Smooth muscle cell (in vitro differentiated cells): ENCODE measurements at regions not wholly inside any gene's neighbourhood (a gene's known extent, or its start where the extent isn't known, plus 50 kb on each side); places are given as distances from the start of the nearest gene placed in this dataset.

Source experiments
- DNase-seq: peaks from one replicate; lab custom pipeline; 2025; ENCODE audit not compliant: unreplicated experiment; lab: John Stamatoyannopoulos, UW
- H2AFZ ChIP-seq: fragments of 200-600 bp; sonication (generic); 2 replicates; pipeline ENCODE4 v1.6.0; 2016; ENCODE audit warnings: antibody characterized with exemption, low read depth, mild to moderate bottlenecking
- H3F3A ChIP-seq: fragments of 200-600 bp; sonication (generic); 2 replicates; pipeline ENCODE4 v1.6.0; 2017; ENCODE audit warnings: antibody characterized with exemption, low read depth
- H3K27ac ChIP-seq: fragments of 200-600 bp; sonication (generic); 2 replicates; pipeline ENCODE4 v1.5.1; 2016; ENCODE audit warnings: low read depth, mild to moderate bottlenecking
- H3K27me3 ChIP-seq: fragments of 200-600 bp; sonication (generic); 2 replicates; pipeline ENCODE4 v1.6.1; 2016; ENCODE audit warnings: low read depth, mild to moderate bottlenecking
- H3K36me3 ChIP-seq: fragments of 200-600 bp; sonication (generic); 2 replicates; pipeline ENCODE4 v1.5.1; 2016; ENCODE audit warnings: low read depth
- H3K4me1 ChIP-seq: fragments of 200-600 bp; sonication (generic); 2 replicates; pipeline ENCODE4 v1.5.1; 2016; ENCODE audit warnings: low read depth
- H3K4me2 ChIP-seq: fragments of 200-600 bp; sonication (generic); 2 replicates; pipeline ENCODE4 v1.6.0; 2016; ENCODE audit warnings: mild to moderate bottlenecking
- H3K4me3 ChIP-seq: fragments of 200-600 bp; sonication (generic); 2 replicates; pipeline ENCODE4 v1.5.1; 2016; ENCODE audit warnings: mild to moderate bottlenecking
- H3K79me2 ChIP-seq: fragments of 200-600 bp; sonication (generic); 2 replicates; pipeline ENCODE4 v1.6.0; 2016; ENCODE audit warnings: low read depth, mild to moderate bottlenecking
- H3K9ac ChIP-seq: fragments of 200-600 bp; sonication (generic); 2 replicates; pipeline ENCODE4 v1.6.0; 2016; ENCODE audit warnings: low read depth
- H3K9me3 ChIP-seq: fragments of 200-600 bp; sonication (generic); replicated peaks from 2 replicates; pipeline ENCODE4 v1.5.1; 2016; ENCODE audit warnings: low read depth
- H4K20me1 ChIP-seq: fragments of 200-600 bp; sonication (generic); 2 replicates; pipeline ENCODE4 v1.6.0; 2016; ENCODE audit warnings: low read depth
- CTCF ChIP-seq: fragments of 200-600 bp; sonication (generic); IDR thresholded peaks from 2 replicates; pipeline ENCODE4 v1.5.1; 2017; ENCODE audit warnings: borderline replicate concordance, mild to moderate bottlenecking, antibody characterized with exemption; ENCODE audit not compliant: insufficient read depth, poor library complexity, severe bottlenecking
- WGBS: methylation state at CpG from one replicate; pipeline ENCODE4 v1.1.7; 2016; ENCODE audit warnings: low lambda C conversion rate; 5-methylcytosine and 5-hydroxymethylcytosine counted together

GRCh38 chr6:20333721-20334269 lies 67.9 kb upstream of the E2F3 start:
- H3K27me3 ChIP-seq = no peaks in the 10 kb centered on the region
- no peak for TF ChIP-seq CTCF
- H3K27ac ChIP-seq = no peak overlapping the region
- no peak overlapping the region for H3K9ac ChIP-seq
- H3K4me3 ChIP-seq = no peak overlapping the region
- H3K4me1 ChIP-seq = no peaks in the 10 kb centered on the region
- no peaks in the 10 kb centered on the region for H3F3A ChIP-seq
- H2AFZ ChIP-seq = no peak overlapping the region
- no peak overlapping the region for H3K4me2 ChIP-seq
- no peaks in the 10 kb centered on the region for H4K20me1 ChIP-seq
- no peaks in the 10 kb centered on the region for H3K36me3 ChIP-seq
- no peaks in the 10 kb centered on the region for H3K79me2 ChIP-seq
- DNase-seq = no peak
- WGBS = 88% methylated on average over 9 of the region's 9 CpGs
- no peaks in the 10 kb centered on the region for H3K9me3 ChIP-seq

GRCh38 chr6:20334334-20334733 lies 67.3 kb upstream of the E2F3 start:
- no peak for DNase-seq
- 89% methylated on average over 8 of the region's 8 CpGs for WGBS

GRCh38 chr6:20334962-20335361 lies 66.7 kb upstream of the E2F3 start:
- H4K20me1 ChIP-seq = no peaks in the 10 kb centered on the region
- H3F3A ChIP-seq = no peaks in the 10 kb centered on the region
- no peak overlapping the region for H3K27ac ChIP-seq
- H3K79me2 ChIP-seq = no peaks in the 10 kb centered on the region
- DNase-seq = no peak
- no peak overlapping the region for H3K4me3 ChIP-seq
- H3K36me3 ChIP-seq = no peaks in the 10 kb centered on the region
- H3K4me1 ChIP-seq = no peaks in the 10 kb centered on the region
- H3K4me2 ChIP-seq = no peak overlapping the region
- H3K9ac ChIP-seq = no peak overlapping the region
- H3K27me3 ChIP-seq = no peaks in the 10 kb centered on the region
- H2AFZ ChIP-seq = no peak overlapping the region
- no peaks in the 10 kb centered on the region for H3K9me3 ChIP-seq
- WGBS = 81% methylated on average over 1 of the region's 1 CpG
- no peak for TF ChIP-seq CTCF

More at GRCh38 chr6:20334334-20334733, 67.3 kb upstream of the E2F3 start:
- Histone ChIP-seq H2AFZ (no peak overlapping the region), H3K4me2 (no peak overlapping the region), H3K4me1 (no peaks in the 10 kb centered on the region), H3K9me3 (no peaks in the 10 kb centered on the region), H4K20me1 (no peaks in the 10 kb centered on the region), H3K27me3 (no peaks in the 10 kb centered on the region), H3K9ac (no peak overlapping the region), H3K79me2 (no peaks in the 10 kb centered on the region), H3K4me3 (no peak overlapping the region), H3F3A (no peaks in the 10 kb centered on the region), H3K36me3 (no peaks in the 10 kb centered on the region), H3K27ac (no peak overlapping the region)
- TF ChIP-seq CTCF = no peak

- no peaks in the 10 kb centered on the region for H4K20me1 ChIP-seq
These were observed 65.8 kb upstream of the E2F3 start for GRCh38 chr6:20335872-20336271.

More at GRCh38 chr6:20335872-20336271, 65.8 kb upstream of the E2F3 start:
- no peak overlapping the region for H3K9ac ChIP-seq
- H3K36me3 ChIP-seq = no peaks in the 10 kb centered on the region
- no peaks in the 10 kb centered on the region for H3F3A ChIP-seq
- no peaks in the 10 kb centered on the region for H3K27me3 ChIP-seq
- no peak overlapping the region for H3K4me2 ChIP-seq
- H3K79me2 ChIP-seq = no peaks in the 10 kb centered on the region
- DNase-seq = no peak
- no peaks in the 10 kb centered on the region for H3K9me3 ChIP-seq
- no peak overlapping the region for H3K4me3 ChIP-seq
- WGBS = 87% methylated on average over 4 of the region's 4 CpGs
- H3K27ac ChIP-seq = no peak overlapping the region
- no peaks in the 10 kb centered on the region for H3K4me1 ChIP-seq
- H2AFZ ChIP-seq = no peak overlapping the region
- no peak for TF ChIP-seq CTCF
